Left ventricle myocardium inferior (tissue), 1 donor: ENCODE measurements at regions not wholly inside any gene's neighbourhood (a gene's known extent, or its start where the extent isn't known, plus 50 kb on each side); places are given as distances from the start of the nearest gene placed in this dataset.

ENCODE experiments used
- DNase-seq: peaks from one replicate; pipeline ENCODE4 v3.0.0-alpha.2; 2020
- H3K27ac ChIP-seq: fragments of 200-600 bp; replicated peaks from 2 replicates; pipeline ENCODE4 v1.8.0; 2021
- H3K27me3 ChIP-seq: fragments of 200-600 bp; 2 replicates; pipeline ENCODE4 v1.8.0; 2021; ENCODE audit warnings: low read depth
- H3K36me3 ChIP-seq: fragments of 200-600 bp; 2 replicates; pipeline ENCODE4 v1.8.0; 2021
- H3K4me1 ChIP-seq: fragments of 200-600 bp; 2 replicates; pipeline ENCODE4 v1.8.0; 2021
- H3K4me3 ChIP-seq: fragments of 200-600 bp; 2 replicates; pipeline ENCODE4 v1.8.0; 2021; ENCODE audit warnings: mild to moderate bottlenecking, moderate library complexity
- H3K9me3 ChIP-seq: fragments of 200-600 bp; replicated peaks from 2 replicates; pipeline ENCODE4 v1.8.0; 2021
- intact Hi-C: fragments of 100-400 bp; cut with micrococcal nuclease; formaldehyde crosslinking; loops from one replicate; pipeline ENCODE4 v1.11.0; 2022
- TF ChIP-seq, protein P1 (sequence below): fragments of 200-600 bp; IDR thresholded peaks from 2 replicates; pipeline ENCODE4 v1.8.0; 2021; ENCODE audit warnings: antibody characterized with exemption, mild to moderate bottlenecking, borderline replicate concordance
- donor health status: DM: no; HTN: yes; CAD: no; lungs with severe emphysema.

DNA sequence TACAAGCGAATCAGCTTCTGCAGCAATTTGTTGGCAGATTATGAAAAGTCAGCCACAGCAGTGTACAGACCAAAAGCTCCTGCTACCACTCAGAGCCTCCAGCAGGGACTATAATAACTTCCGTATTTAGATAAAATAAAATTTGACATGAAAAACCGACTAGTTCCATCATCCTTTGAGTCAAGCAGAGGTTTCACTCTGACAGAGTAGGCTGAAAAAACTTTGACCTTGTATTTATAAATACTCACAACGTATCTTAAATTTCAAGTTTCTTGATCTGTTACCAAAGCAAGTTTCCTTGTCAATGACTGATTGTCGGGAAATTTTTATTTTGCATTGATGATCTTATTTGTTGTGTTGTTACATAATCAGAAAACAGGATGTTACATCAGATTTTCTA is 283.4 kb downstream of the DAD1 start:
- intact Hi-C loops, result no loop called here
- no peak overlapping the region for H3K27ac ChIP-seq
- no peak overlapping the region for H3K4me3 ChIP-seq
- no peaks in the 10 kb centered on the region for H3K9me3 ChIP-seq
- H3K4me1 ChIP-seq, result no peaks in the 10 kb centered on the region
- DNase-seq, result no peak
- H3K27me3 ChIP-seq, result peaks cover 59% of the 10 kb centered on the region
- no peaks in the 10 kb centered on the region for H3K36me3 ChIP-seq
- TF ChIP-seq, protein P1, sequence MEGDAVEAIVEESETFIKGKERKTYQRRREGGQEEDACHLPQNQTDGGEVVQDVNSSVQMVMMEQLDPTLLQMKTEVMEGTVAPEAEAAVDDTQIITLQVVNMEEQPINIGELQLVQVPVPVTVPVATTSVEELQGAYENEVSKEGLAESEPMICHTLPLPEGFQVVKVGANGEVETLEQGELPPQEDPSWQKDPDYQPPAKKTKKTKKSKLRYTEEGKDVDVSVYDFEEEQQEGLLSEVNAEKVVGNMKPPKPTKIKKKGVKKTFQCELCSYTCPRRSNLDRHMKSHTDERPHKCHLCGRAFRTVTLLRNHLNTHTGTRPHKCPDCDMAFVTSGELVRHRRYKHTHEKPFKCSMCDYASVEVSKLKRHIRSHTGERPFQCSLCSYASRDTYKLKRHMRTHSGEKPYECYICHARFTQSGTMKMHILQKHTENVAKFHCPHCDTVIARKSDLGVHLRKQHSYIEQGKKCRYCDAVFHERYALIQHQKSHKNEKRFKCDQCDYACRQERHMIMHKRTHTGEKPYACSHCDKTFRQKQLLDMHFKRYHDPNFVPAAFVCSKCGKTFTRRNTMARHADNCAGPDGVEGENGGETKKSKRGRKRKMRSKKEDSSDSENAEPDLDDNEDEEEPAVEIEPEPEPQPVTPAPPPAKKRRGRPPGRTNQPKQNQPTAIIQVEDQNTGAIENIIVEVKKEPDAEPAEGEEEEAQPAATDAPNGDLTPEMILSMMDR, result no peak

DNA sequence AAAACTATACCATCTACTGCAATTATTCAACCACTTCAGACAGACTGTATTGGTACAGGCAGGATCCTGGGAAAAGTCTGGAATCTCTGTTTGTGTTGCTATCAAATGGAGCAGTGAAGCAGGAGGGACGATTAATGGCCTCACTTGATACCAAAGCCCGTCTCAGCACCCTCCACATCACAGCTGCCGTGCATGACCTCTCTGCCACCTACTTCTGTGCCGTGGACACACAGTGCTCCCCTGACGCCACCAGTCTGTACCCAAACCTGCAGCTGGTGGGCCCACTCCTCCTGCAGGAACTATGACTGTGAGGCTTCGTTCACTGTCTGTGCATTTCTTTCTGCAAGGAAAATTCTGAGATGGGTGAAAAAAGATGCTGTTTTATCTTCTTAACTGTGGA is 284.7 kb downstream of the DAD1 start:
- no peaks in the 10 kb centered on the region for H3K9me3 ChIP-seq
- H3K4me3 ChIP-seq, result no peak overlapping the region
- H3K4me1 ChIP-seq, result no peaks in the 10 kb centered on the region
- intact Hi-C loops, result no loop called here
- peaks cover 70% of the 10 kb centered on the region for H3K27me3 ChIP-seq
- no peak overlapping the region for H3K27ac ChIP-seq
- TF ChIP-seq, protein P1, result no peak
- no peaks in the 10 kb centered on the region for H3K36me3 ChIP-seq
- DNase-seq, result no peak

DNA sequence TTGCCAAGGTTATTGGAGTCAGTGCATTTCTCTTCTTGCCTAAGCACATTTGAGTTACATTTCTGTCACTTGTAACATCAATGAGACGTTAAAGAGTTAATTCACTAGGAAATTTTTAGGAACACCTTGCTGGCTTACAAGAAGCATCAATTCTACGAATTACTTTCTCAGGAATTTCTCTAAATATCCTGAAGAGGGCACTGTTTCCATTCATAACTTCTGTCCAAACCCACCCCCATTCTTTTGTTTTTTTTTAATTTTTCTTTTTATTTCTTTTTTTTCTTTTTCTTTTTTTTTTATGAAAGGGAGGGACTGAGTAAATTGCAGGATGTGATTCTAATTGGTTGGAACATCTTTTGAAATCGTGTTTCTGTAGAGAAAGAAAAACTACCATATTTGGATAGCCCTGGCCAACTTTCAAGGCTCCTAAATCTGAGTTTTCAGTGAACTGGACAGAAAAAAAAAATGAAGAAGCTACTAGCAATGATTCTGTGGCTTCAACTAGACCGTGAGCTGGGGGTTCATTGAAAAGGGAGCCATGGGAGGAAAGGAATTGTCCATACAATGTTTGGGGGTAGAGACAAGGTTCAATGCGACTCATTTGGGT is 285.3 kb downstream of the DAD1 start:
- peaks cover 69% of the 10 kb centered on the region for H3K27me3 ChIP-seq
- intact Hi-C loops, result no loop called here
- H3K4me3 ChIP-seq, result no peak overlapping the region
- TF ChIP-seq, protein P1, result peak; percentile 59
- no peaks in the 10 kb centered on the region for H3K9me3 ChIP-seq
- no peaks in the 10 kb centered on the region for H3K36me3 ChIP-seq
- no peak overlapping the region for H3K27ac ChIP-seq
- H3K4me1 ChIP-seq, result no peaks in the 10 kb centered on the region
- DNase-seq, result no peak

DNA sequence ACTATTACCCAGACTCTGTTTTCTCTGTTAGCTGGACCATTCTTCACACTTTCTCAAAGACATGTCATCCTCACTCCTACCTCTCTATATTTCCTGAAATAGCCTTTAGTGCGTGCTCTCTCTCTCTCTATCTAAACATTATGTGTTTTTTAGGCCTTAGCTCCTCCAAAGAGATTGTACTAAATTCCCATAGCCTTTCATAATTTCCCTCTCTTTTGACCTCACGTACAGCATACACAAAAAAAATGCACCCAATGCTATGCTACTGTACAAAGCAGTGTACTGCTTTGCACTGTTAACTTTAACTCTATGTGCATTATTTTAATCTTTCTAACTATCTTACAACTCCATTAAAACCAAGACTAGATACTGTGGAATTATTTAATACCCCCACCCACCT is 288.4 kb downstream of the DAD1 start:
- H3K9me3 ChIP-seq, result no peaks in the 10 kb centered on the region
- DNase-seq, result no peak
- H3K36me3 ChIP-seq, result no peaks in the 10 kb centered on the region
- intact Hi-C loops, result no loop called here
- TF ChIP-seq, protein P1, result no peak
- no peaks in the 10 kb centered on the region for H3K4me1 ChIP-seq
- no peak overlapping the region for H3K27ac ChIP-seq
- H3K4me3 ChIP-seq, result no peak overlapping the region
- peaks cover 62% of the 10 kb centered on the region for H3K27me3 ChIP-seq

DNA sequence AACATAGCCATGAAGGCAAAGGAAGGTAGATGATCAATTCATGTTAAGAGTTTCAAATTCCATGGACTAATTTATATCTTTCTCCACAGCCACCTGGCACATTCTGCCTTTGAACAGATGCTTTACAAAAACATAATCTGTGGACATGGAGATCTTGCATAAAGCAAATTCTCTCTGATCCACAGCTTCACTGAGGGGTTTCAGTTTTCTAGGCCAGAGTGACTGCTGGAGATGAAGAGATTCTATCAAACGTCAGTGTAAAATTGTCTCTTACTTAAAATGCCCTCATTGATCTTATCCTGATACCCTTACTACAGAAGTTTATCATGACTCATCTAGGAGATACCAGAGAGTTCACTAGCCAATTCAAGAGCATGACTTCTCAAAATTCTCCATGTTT is 291.6 kb downstream of the DAD1 start:
- no peak overlapping the region for H3K27ac ChIP-seq
- intact Hi-C loops, result no loop called here
- H3K27me3 ChIP-seq, result peaks cover 45% of the 10 kb centered on the region
- TF ChIP-seq, protein P1, result no peak
- H3K36me3 ChIP-seq, result no peaks in the 10 kb centered on the region
- no peaks in the 10 kb centered on the region for H3K9me3 ChIP-seq
- H3K4me3 ChIP-seq, result no peak overlapping the region
- no peaks in the 10 kb centered on the region for H3K4me1 ChIP-seq
- no peak for DNase-seq
